ENCODE measurements at regions not wholly inside any gene's neighbourhood (a gene's known extent, or its start where the extent isn't known, plus 50 kb on each side); places are given as distances from the start of the nearest gene placed in this dataset.

- TF ChIP-seq ISL1 (CRISPR knock-in tag; IDR thresholded peaks at IDR 0.05) = no peak
- no peak for TF ChIP-seq SNAI2 (CRISPR knock-in tag; IDR thresholded peaks at IDR 0.05)
- TF ChIP-seq, protein P1, sequence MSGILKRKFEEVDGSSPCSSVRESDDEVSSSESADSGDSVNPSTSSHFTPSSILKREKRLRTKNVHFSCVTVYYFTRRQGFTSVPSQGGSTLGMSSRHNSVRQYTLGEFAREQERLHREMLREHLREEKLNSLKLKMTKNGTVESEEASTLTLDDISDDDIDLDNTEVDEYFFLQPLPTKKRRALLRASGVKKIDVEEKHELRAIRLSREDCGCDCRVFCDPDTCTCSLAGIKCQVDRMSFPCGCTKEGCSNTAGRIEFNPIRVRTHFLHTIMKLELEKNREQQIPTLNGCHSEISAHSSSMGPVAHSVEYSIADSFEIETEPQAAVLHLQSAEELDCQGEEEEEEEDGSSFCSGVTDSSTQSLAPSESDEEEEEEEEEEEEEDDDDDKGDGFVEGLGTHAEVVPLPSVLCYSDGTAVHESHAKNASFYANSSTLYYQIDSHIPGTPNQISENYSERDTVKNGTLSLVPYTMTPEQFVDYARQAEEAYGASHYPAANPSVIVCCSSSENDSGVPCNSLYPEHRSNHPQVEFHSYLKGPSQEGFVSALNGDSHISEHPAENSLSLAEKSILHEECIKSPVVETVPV (CRISPR knock-in tag; IDR thresholded peaks at IDR 0.05) = no peak
- no peak for TF ChIP-seq GLIS3 (CRISPR knock-in tag; IDR thresholded peaks at IDR 0.05)
- TF ChIP-seq ZFP3 (CRISPR knock-in tag; IDR thresholded peaks at IDR 0.05) = no peak
- TF ChIP-seq ZC3H10 (CRISPR knock-in tag; IDR thresholded peaks at IDR 0.05) = no peak
- no peak for TF ChIP-seq ZNF565 (CRISPR knock-in tag; conservative IDR thresholded peaks at IDR 0.05; ENCODE audit: low read depth)
- no peak for TF ChIP-seq RARB (CRISPR knock-in tag; IDR thresholded peaks at IDR 0.05)
Measured at GRCh38 chr21:35593000-35593502, 467.3 kb downstream of the SETD4 start.

Measured in SK-N-SH treated with all-trans-retinoic acid at 6 μM for 48 hours (cell line).